Calu3 (cell line): ENCODE measurements at regions not wholly inside any gene's neighbourhood (a gene's known extent, or its start where the extent isn't known, plus 50 kb on each side); places are given as distances from the start of the nearest gene placed in this dataset.
"Not testable (repeated sequence)": the region's sequence is repeated elsewhere in the genome, so short reads cannot be mapped to it uniquely, and the experiment has no call there.

Experiments used
- BruUV-seq: library from RNA; stranded (reverse); fragments of 400-500 nt; replicated peaks from 2 replicates; lab custom pipeline; 2021; lab: Mats Ljungman, UMichigan
- CTCF ChIA-PET: fragments of 300-600 bp; sonication (Branson Sonifier 250); formaldehyde crosslinking; loops from one replicate; lab custom pipeline; 2022; ENCODE audit warnings: antibody characterized with exemption; lab: Charles Lee
- DNase-seq: peaks from one replicate; pipeline ENCODE4 v3.0.0; 2022
- H3K27ac Mint-ChIP-seq: one replicate; pipeline ENCODE4 v1.8.0; 2022; ENCODE audit warnings: mixed read lengths; ENCODE audit not compliant: unreplicated experiment
- H3K27me3 Mint-ChIP-seq: one replicate; pipeline ENCODE4 v1.8.0; 2022; ENCODE audit warnings: mixed read lengths; ENCODE audit not compliant: unreplicated experiment
- H3K36me3 Mint-ChIP-seq: one replicate; pipeline ENCODE4 v1.8.0; 2022; ENCODE audit warnings: mild to moderate bottlenecking, moderate library complexity, mixed read lengths; ENCODE audit not compliant: insufficient read depth, unreplicated experiment
- H3K4me1 Mint-ChIP-seq: one replicate; pipeline ENCODE4 v1.8.0; 2022; ENCODE audit warnings: mild to moderate bottlenecking, low read depth, mixed read lengths; ENCODE audit not compliant: unreplicated experiment
- H3K4me3 Mint-ChIP-seq: one replicate; pipeline ENCODE4 v1.8.0; 2022; ENCODE audit warnings: mild to moderate bottlenecking, low read depth, moderate library complexity, mixed read lengths; ENCODE audit not compliant: unreplicated experiment
- H3K9me3 Mint-ChIP-seq: one replicate; pipeline ENCODE4 v1.8.0; 2022; ENCODE audit warnings: low read depth, mixed read lengths; ENCODE audit not compliant: unreplicated experiment
- CTCF ChIP-seq: fragments of 200-600 bp; IDR thresholded peaks from one replicate; pipeline ENCODE4 v1.8.0; 2022; ENCODE audit warnings: antibody characterized with exemption; ENCODE audit not compliant: unreplicated experiment
- intact Hi-C: fragments of 100-400 bp; cut with micrococcal nuclease; formaldehyde crosslinking; loops from one replicate; pipeline ENCODE4 v1.10.0; 2022; ENCODE audit not compliant: unreplicated experiment

GRCh38 chr1:163632269-163632668, 310.5 kb downstream of the NUF2 start:
- Mint-ChIP-seq H3K4me1 (no peaks in the 10 kb centered on the region), H3K27me3 (no peaks in the 10 kb centered on the region), H3K4me3 (no peak overlapping the region), H3K36me3 (no peaks in the 10 kb centered on the region), H3K9me3 (peaks cover 7% of the 10 kb centered on the region), H3K27ac (no peak overlapping the region)
- intact Hi-C loops = no loop called here
- no peak for DNase-seq
- TF ChIP-seq CTCF = no peak
- BruUV-seq = no TSS peak
- CTCF ChIA-PET = no interaction called here

- H3K36me3 Mint-ChIP-seq = no peaks in the 10 kb centered on the region
- H3K4me1 Mint-ChIP-seq = no peaks in the 10 kb centered on the region
- DNase-seq = no peak
- CTCF ChIA-PET = no interaction called here
- H3K4me3 Mint-ChIP-seq = no peak overlapping the region
- BruUV-seq = no TSS peak
- no peak for TF ChIP-seq CTCF
- H3K9me3 Mint-ChIP-seq = peaks cover 9% of the 10 kb centered on the region
- H3K27me3 Mint-ChIP-seq = no peaks in the 10 kb centered on the region
- H3K27ac Mint-ChIP-seq = no peak overlapping the region
- intact Hi-C loops = no loop called here
Observed at GRCh38 chr1:163633366-163633765, 311.6 kb downstream of the NUF2 start.

GRCh38 chr1:163645676-163646075, 323.9 kb downstream of the NUF2 start:
- H3K27me3 Mint-ChIP-seq, H3K9me3 Mint-ChIP-seq, intact Hi-C loops, H3K4me1 Mint-ChIP-seq, H3K36me3 Mint-ChIP-seq, H3K4me3 Mint-ChIP-seq, DNase-seq, BruUV-seq, CTCF ChIA-PET, H3K27ac Mint-ChIP-seq: not testable (repeated sequence)

GRCh38 chr1:163650624-163651023, 328.9 kb downstream of the NUF2 start:
- no peaks in the 10 kb centered on the region for H3K4me1 Mint-ChIP-seq
- no peak overlapping the region for H3K4me3 Mint-ChIP-seq
- CTCF ChIA-PET = no interaction called here
- no TSS peak for BruUV-seq
- peaks cover 9% of the 10 kb centered on the region for H3K9me3 Mint-ChIP-seq
- H3K36me3 Mint-ChIP-seq = no peaks in the 10 kb centered on the region
- no peak for DNase-seq
- H3K27me3 Mint-ChIP-seq = no peaks in the 10 kb centered on the region
- no peak overlapping the region for H3K27ac Mint-ChIP-seq
- no peak for TF ChIP-seq CTCF
- intact Hi-C loops = no loop called here

GRCh38 chr1:163652441-163652840, 330.7 kb downstream of the NUF2 start:
- no peak overlapping the region for H3K27ac Mint-ChIP-seq
- no peaks in the 10 kb centered on the region for H3K27me3 Mint-ChIP-seq
- TF ChIP-seq CTCF = no peak
- CTCF ChIA-PET = no interaction called here
- no TSS peak for BruUV-seq
- H3K4me1 Mint-ChIP-seq = no peaks in the 10 kb centered on the region
- no peaks in the 10 kb centered on the region for H3K36me3 Mint-ChIP-seq
- no peak for DNase-seq
- peaks cover 7% of the 10 kb centered on the region for H3K9me3 Mint-ChIP-seq
- intact Hi-C loops = no loop called here
- H3K4me3 Mint-ChIP-seq = no peak overlapping the region
